GM19324 (cell line): ENCODE measurements at regions not wholly inside any gene's neighbourhood (a gene's known extent, or its start where the extent isn't known, plus 50 kb on each side); places are given as distances from the start of the nearest gene placed in this dataset.

ENCODE experiments used
- ATAC-seq: cut with Tn5 transposase; IDR thresholded peaks from one replicate; pipeline ENCODE4 v1.9.1; 2021; ENCODE audit warnings: mild to moderate bottlenecking, moderate library complexity; ENCODE audit not compliant: unreplicated experiment, low FRiP score

DNA sequence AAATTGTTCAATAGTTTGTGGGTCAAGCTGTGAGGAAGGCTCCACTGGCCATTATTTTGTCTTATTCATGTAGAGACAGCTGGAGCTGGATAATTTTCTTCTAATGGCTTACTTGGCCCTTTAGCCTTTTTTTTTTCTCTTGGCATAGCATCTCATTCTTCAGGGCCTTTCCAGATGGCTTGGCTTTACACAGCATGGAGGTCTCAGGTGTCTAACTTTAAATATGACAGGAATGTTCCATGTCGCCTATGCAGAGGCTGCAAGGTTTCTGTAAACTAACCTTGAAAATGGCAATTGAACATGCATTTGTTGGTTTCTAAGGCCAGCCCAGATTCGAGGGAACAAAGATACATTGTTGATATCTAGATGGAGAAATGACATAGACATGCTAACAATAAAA lies 247.9 kb upstream of the CNTN5 start:
- ATAC-seq: no peak

DNA sequence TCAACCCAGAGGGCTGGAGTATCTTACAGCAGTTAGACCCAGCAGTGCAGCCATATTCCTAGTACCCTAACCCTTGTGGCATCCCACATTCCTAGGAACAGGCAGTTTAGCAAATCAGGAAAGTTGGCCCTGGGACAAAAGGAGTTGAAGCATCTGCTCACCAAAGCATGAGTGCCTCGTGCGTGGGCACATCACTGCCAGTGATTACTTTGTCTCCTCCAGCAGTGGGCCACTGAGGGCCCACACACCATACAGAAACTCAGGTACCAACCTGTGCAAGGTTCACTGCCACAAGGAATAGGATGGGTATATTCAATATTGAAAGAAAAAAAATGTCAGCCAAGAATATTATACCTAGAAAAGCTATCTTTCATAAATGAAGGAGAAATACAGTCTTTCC lies 227.5 kb upstream of the CNTN5 start:
- no peak for ATAC-seq

DNA sequence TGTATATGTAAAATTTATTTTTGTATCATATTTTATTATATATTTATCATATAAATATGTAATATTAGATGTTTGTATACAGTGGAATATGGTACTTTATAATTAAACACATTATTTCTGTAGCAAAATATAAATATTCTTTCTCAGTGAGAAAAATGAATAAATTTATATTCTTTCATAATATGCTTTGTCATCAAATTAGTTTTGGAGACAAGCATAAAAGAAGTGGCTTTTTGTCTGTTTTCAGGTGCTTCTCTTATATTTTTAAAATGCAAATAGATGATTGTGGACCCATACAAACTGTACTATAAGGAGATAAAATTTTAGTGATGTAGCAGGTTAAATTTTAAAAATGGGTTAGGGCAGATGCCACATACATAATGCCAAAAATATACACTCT lies 222.4 kb upstream of the CNTN5 start:
- no peak for ATAC-seq

DNA sequence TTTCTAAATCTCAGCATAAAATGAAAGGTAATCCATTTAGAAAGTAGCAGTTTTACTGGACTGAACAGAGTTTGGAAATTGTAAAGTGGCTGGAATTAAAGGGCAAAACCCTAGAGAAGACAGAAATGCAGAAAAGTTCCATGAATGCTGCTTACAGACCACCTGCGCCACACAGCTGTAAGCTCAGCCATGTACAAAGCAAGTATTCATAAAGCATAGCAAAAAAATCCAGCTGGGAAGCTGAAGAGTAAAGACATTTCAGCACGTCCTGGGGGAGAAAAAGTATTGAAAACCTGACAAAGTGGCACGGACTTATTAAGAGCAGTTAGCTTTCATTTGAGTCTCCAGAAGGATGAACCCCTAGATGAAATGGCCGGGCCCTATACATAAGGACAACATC lies 220.1 kb upstream of the CNTN5 start:
- no peak for ATAC-seq

DNA sequence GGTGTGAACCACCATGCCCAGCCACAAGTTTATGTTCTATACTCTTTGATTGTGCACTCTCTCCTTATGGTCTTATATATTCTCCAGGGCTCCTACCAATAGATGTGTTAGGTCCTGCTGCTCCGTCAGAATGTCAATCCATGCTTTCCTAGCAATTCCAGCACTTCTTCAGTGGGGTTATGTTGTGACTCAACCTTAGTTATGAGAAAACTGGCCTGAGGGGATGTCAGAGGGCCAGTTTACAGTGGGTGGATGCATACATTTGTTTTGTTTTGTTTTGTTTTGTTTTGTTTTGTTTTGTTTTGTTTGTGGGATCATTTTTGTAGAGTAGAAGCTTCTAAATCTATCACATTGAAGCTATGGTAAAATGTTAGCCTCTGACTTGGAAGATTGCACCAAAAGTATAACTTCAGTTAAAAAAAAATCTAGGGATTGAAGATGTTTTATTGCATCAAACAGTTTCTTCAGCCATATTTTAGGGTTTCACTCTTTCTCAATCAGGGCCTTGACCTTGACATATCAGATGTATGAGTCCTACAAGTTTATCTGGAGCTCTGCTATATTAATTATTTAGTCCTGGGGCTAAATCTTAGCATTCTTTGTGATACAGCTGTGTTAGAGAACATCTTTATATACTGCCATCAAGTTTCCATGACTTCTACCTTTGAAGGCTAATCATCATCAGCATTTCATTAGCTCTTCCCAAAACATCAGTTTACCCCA lies 191.6 kb upstream of the CNTN5 start:
- ATAC-seq: no peak

DNA sequence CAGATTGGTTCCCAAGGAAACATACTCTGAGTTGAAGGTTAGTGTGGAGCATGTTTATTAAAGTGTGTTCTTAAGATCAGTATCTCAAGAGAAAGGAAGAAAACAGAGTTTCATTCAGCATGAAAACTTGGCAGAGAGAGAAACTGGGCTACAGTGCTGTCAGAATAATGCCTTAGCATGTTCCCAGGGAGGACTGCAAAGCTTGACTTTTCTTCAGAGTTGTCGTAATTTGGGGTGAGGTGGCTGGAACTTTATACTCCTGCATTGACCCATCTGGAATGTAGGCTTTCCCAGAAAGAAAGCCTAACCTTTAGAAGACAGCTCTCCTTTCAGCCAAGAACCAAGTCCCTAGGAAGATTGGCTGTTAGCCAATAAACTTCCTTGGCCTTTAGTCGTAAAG lies 190.8 kb upstream of the CNTN5 start:
- ATAC-seq: no peak

DNA sequence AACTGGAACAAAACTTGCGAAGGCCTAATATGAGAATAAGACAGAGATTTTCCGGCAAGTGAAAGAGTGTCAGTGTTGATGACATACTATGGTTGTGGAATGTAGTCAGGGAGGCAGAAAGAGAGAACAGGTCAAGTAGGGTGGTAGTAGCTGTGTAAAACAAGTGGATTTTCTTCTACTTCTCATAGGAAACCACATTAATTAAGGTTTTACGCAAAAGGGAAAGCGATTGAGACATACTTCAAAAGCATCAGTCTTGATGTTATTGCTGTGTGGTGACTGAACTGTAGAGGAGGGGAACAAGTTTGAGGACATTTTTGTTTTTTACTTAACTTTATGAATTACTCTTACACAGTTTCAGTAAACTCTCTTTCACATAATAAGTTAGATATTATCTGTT lies 186.0 kb upstream of the CNTN5 start:
- no peak for ATAC-seq

DNA sequence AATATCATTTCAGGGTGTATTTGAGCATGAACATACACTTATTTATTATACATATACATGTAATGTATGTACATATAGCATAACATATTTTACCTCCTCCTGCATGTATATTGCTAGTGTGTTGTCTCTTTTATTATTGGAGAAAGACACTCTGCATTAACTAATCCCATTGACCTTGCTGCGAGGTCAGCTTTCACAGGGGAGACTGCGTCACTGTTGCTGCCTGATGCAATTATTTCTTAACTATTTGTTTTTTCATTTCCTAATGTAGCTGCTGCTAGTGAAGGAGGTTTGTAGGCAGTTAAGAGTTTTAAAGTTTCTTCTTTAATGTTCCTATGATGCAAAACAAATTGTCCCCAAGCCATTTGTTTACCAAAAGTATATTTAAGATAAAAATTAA lies 185.4 kb upstream of the CNTN5 start:
- ATAC-seq: no peak

DNA sequence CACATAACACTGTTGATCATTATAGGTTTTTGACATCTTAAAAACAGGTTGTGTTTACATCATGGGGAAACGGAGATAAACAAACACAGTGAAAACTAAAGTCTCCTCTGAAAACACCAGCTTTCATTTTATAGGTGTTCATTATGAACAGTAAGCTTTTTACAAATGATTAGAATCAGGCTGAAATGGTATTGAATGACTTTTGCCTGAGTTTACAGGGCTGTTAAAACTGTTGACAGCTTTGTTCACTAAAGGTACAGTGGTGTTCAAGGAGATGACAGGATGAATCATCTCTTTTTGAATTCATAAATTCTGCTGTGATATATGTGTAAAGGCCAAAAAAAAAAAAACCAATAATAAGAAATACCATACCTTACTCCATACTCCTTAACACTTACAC lies 184.6 kb upstream of the CNTN5 start:
- no peak for ATAC-seq

DNA sequence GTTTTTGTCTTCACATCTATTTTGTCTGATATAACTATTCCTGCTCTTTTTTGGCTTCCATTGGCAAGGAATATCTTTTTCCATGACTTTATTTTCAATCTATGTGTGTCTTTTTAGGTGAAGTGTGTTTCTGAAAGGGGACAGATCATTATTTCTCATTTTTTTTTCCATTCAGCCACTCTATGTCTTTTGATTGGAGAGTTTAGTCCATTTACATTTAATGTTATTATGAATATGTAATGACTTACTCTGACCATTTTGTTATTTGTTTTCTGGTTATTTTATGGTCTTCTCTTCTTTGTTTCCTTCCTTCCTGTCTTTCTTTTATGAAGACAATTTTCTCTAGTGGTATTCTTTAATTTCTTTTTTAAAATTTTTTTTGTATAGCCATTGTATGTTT lies 178.6 kb upstream of the CNTN5 start:
- no peak for ATAC-seq

DNA sequence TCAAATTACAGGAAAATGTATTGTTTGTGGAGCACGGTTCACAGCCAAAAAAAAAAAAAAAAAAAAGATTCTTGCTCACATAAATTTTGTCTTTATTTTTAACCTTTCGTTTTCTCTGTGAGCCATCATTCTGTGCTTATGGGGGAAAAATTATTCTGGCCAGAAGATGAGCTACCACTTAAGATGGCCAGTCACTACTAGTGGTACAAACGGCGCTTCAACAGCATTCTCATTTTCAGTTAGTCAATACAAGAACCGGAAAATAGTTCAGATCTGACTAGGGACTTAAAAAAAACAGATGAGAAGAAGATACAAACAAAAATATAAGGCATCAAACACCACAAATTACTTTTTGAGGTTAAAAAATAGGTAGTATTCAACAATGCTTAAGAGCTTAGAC lies 158.6 kb upstream of the CNTN5 start:
- no peak for ATAC-seq

DNA sequence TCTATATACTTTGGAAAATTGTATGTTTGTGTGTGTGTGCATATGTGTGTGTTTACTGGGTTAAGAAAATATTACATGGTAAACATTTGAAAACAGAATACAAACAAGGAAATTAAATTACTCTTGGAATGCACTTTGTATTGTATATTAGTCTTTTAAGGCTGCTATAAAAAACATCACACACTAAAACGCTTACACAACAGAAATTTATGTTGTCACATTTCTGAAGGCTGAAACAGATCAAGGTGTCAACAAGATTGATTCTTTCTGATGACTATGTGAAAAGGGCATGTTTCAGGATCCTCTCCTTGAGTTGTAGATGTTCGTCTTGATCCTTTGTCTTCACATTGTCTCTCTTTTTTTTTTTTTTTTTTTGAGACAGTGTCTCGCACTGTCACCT lies 149.1 kb upstream of the CNTN5 start:
- ATAC-seq: no peak

DNA sequence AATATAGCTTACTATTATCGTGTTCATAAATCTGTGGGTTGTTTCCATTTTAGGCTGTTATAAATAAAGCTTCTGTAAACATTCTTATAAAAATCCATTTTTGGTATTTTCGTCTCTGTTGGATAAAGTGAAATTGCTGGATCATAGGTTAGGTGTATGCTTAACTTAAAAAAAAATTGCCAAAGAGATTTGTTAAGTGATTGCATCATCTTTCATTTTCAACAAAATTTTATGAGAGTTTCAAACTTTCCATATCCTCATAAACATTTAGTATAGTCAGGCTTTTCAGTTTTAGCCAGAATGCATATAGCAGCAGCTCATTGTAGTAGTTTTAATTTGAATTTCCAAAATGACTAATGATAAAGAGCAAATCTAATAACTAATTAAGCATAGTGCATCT lies 146.7 kb upstream of the CNTN5 start:
- ATAC-seq: no peak

DNA sequence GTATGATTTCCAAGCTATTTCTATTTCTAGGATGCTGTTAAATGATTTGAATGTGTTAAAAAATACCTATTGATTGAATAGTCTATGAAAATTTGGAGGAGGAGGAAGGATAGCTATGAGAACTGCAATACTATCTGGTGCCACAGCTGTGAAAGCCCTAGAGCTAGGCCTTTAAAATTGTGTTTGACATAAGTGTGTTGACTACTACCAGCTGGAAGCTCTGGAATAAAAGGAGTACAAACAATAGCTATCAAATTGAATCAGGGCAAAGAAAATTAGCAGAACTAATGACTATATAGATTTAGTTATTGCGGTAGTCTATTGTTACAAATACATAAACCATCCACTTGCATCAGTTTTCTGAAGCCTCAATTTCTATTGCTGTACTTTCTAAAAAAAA lies 124.8 kb upstream of the CNTN5 start:
- no peak for ATAC-seq

DNA sequence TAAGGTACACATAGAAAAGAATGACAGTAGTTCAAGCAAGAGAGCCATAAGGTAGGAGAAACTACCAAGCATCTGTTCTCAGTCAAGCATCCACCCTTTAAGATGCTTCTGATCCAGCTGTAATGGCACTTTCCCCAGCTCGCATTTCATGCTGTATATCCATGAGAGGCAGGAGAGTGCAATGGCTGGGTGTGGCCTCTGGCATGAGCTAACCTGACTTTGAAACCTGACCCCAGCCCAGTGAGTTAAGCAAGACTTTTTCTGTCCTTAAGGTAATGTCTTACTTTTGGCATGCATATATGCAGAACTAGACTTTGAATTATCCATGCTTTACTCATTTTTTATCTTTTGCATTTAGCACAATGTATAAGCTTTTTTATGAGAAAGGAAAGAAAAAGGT lies 79.8 kb upstream of the CNTN5 start:
- no peak for ATAC-seq

DNA sequence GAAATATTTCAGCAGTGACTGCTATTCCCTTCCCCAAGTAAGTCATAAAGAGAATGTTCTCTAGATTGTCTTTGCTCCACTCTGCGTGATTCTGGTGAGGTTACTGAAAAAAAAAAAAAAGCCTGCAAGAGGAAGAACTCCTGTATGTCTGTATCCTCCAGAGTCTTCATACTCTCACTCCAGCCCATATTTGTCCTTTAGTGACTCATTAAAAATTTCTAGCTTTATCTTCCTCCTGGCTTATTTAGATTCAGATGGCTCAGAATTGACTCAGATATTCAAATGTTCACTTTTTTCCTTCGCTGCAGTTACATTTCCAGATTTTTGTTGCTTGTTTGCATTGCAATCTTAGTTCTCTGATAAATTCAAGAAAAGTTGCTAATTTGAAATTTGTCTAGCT lies 76.3 kb upstream of the CNTN5 start:
- ATAC-seq: no peak

DNA sequence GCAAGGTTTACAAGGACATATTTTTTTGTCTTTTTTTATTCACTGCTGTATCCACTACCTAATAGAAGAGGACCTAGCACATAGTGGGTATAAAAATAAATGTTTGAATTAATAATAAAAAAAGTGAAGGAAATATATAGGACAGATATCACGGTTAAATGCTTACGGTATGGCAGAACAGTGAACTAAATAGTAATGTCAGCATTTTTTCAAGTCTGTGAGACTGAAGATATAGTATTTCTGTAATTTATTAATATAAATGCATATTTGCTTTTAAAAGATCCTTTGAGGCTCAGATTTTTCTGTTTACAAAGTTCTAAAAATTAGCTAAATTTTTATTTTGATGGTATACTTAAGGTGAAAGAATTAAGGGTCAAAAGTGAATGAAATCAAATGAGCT lies 68.6 kb upstream of the CNTN5 start:
- no peak for ATAC-seq

DNA sequence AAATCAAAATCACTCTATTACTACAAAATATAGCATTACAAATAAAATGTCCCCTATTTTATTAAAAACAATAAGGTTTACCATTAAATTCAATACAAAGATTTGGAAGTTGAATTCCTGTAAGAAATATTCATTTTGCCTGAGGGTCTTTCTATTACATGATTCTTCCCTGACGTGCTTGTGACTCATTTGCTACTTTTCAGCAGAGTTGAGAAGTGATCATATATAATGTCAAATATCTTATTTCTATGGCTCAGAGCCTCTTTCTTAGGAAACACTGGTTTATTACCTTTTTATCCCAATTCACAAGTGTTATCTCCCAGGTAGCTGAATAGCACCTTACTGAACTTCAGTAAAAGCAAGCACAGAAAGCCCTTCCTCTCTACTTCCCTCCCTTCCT lies 65.2 kb upstream of the CNTN5 start:
- ATAC-seq: no peak

DNA sequence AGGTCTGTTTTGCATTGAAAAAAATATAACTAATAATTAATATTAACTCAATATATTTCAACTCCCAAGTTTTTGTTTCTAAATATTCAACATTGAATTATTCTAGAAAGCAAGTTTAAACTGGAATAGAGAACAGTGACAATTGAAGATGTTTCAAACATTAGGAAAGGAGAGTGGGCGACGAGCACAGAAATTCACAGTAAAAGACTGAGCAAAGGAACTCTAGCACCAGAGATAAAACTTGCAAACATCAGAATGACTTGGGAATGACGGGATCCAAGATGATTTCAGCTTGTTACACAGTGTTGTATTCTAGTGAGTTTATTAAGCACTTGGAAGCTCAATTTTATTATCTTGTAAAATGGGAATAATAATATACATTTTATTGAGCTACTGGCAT lies 56.6 kb upstream of the CNTN5 start:
- no peak for ATAC-seq

DNA sequence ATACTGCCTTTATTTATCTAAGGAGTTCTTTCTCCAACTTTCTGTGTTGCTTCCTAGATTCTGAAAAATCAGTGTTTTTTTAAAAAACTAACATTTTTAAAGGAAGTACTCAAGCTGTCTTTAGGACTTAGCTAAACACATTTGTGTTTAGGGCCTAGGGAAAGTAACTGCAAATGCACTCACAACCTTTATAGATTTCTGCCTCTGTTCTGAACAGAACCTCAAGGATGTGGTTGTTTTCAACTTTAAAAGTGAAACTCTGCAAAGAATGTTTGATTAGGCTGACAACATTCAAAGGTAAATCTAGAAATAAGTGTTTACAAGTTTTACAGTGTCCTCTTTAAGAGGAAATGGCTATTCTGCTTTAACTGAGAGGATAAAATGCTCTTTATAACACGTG lies 55.4 kb upstream of the CNTN5 start:
- no peak for ATAC-seq

DNA sequence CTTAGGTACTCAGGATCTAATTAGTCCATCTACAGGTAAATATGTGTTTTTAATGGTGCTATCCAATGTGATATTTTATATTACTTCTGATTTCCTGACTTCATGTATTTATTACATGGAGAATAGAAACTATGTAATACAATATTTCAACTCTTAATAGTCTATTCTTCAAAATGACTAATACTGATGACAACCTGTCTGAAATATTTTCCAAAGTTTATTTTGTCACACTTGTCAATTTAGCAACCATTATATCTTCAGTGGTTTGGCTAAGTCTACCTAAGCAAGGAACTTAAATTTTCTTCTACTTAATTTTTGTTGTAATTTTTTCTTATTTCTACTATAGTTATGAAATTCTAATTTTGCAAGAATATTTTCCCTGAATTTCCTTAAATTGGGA lies 55.0 kb upstream of the CNTN5 start:
- no peak for ATAC-seq

DNA sequence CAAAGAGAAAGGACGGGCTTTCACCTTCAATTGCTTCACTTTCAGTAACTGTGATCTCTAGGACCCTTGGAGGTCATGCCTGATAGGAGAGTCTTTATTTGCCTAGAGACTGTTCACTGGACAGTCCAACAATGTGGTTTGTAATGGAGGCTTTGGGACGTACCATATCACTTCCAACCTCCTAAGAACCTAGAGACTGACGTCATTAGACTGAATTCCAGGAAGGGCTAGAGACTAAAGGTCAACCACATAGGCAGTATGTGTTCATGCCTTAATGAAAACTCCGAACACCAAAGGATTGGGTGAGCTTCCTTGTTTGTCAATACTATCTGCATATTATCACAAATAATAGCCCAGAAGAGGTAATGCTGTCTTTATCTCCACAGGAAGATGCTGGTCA lies 53.7 kb upstream of the CNTN5 start:
- no peak for ATAC-seq
